Progenitor cell of endocrine pancreas (in vitro differentiated cells): ENCODE measurements at regions not wholly inside any gene's neighbourhood (a gene's known extent, or its start where the extent isn't known, plus 50 kb on each side); places are given as distances from the start of the nearest gene placed in this dataset.

Experiments
- DNase-seq: peaks from one replicate; pipeline ENCODE4 v3.0.0; 2021; ENCODE audit warnings: low spot score; ENCODE audit not compliant: unreplicated experiment
- H3K27ac Mint-ChIP-seq: 2 replicates; pipeline ENCODE4 v1.8.0; 2021; ENCODE audit warnings: mild to moderate bottlenecking, moderate library complexity, mixed read lengths
- H3K27me3 Mint-ChIP-seq: 2 replicates; pipeline ENCODE4 v1.8.0; 2021; ENCODE audit warnings: mixed read lengths
- H3K36me3 Mint-ChIP-seq: 2 replicates; pipeline ENCODE4 v1.8.0; 2022; ENCODE audit warnings: mixed read lengths; ENCODE audit not compliant: insufficient read depth
- H3K4me1 Mint-ChIP-seq: 2 replicates; pipeline ENCODE4 v1.8.0; 2021; ENCODE audit warnings: low read depth, mixed read lengths
- H3K4me3 Mint-ChIP-seq: 2 replicates; pipeline ENCODE4 v1.8.0; 2021; ENCODE audit warnings: low read depth, mild to moderate bottlenecking, moderate library complexity, mixed read lengths
- H3K9me3 Mint-ChIP-seq: 2 replicates; pipeline ENCODE4 v1.8.0; 2021; ENCODE audit warnings: low read depth, mixed read lengths
- CTCF ChIP-seq: fragments of 200-600 bp; sonication (generic); IDR thresholded peaks from one replicate; pipeline ENCODE4 v1.5.0; 2021; ENCODE audit warnings: antibody characterized with exemption, mild to moderate bottlenecking; ENCODE audit not compliant: unreplicated experiment

- Mint-ChIP-seq H3K4me3 (no peak overlapping the region), H3K9me3 (no peaks in the 10 kb centered on the region), H3K27me3 (no peaks in the 10 kb centered on the region), H3K36me3 (no peaks in the 10 kb centered on the region), H3K4me1 (no peaks in the 10 kb centered on the region), H3K27ac (no peak overlapping the region)
- no peak for DNase-seq
- no peak for TF ChIP-seq CTCF
Observed at GRCh38 chr6:120686492-120686891, 647.8 kb downstream of the TBC1D32 start.

DNA sequence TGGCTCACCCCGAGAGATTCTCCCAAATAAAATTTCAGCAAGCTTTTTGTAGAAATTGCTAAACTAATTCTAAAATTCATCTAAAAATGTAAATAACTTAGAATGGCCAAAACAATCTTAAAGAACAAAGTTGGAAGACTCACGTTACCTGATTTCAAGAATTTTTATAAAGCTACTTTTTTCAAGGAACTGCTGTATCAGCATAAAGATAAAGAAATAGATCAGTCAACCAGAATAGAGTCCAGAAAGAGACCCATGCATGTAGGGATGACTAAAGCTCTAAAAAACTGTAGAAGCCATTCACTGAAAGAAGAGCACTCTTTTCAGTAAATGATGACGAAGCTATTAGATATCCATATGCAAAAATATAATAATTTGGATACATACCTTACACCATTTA lies 652.1 kb downstream of the TBC1D32 start:
- DNase-seq, result no peak
- TF ChIP-seq CTCF, result no peak
- H3K4me1 Mint-ChIP-seq, result no peaks in the 10 kb centered on the region
- H3K9me3 Mint-ChIP-seq, result no peaks in the 10 kb centered on the region
- no peaks in the 10 kb centered on the region for H3K36me3 Mint-ChIP-seq
- H3K27me3 Mint-ChIP-seq, result no peaks in the 10 kb centered on the region
- no peak overlapping the region for H3K4me3 Mint-ChIP-seq
- H3K27ac Mint-ChIP-seq, result no peak overlapping the region

DNA sequence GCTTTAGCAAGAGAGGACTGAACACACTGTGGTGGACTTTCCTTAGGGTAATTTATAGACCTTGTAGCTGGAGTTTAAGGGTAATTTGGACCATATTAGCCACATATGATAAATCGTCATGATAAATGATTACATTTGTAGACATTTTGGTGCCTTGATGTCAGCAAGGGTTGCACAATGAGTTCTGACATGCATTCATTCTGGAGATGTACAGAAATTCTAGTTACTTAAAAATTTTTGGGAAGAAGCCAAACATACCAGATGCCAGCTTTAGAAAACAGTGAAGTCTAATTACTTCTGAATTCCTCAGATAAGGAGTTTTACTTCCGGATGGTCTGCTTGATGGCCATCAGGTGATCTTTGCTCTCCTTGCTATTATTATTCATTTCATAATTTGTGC lies 653.1 kb downstream of the TBC1D32 start:
- no peaks in the 10 kb centered on the region for H3K9me3 Mint-ChIP-seq
- H3K36me3 Mint-ChIP-seq, result no peaks in the 10 kb centered on the region
- H3K27ac Mint-ChIP-seq, result no peak overlapping the region
- no peak for DNase-seq
- no peaks in the 10 kb centered on the region for H3K27me3 Mint-ChIP-seq
- no peaks in the 10 kb centered on the region for H3K4me1 Mint-ChIP-seq
- TF ChIP-seq CTCF, result no peak
- H3K4me3 Mint-ChIP-seq, result no peak overlapping the region

DNA sequence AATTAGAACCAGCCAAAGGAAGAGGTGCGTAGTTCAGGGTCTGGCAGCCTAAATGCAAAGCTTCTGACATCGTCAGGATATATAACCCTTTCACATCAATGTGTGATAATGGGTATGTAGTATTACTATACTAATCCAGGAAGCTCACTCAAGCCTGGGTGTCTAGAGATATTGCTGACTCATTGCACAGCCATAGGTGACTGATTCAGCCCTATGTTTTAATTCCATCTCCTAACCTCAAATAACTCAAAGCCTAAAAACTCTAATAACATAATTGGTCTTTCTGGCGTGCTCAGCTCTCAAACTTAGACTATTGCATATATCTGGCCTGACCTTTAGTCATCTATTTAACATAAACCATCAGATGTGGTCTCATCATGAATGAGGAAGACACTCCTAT lies 658.4 kb downstream of the TBC1D32 start:
- Mint-ChIP-seq H3K4me3 (no peak overlapping the region), H3K27ac (no peak overlapping the region), H3K4me1 (peaks cover 12% of the 10 kb centered on the region), H3K9me3 (no peaks in the 10 kb centered on the region), H3K27me3 (no peaks in the 10 kb centered on the region), H3K36me3 (no peaks in the 10 kb centered on the region)
- TF ChIP-seq CTCF, result no peak
- DNase-seq, result no peak

- Mint-ChIP-seq H3K27me3 (no peaks in the 10 kb centered on the region), H3K27ac (peak overlapping the region; percentile 63), H3K9me3 (peaks cover 16% of the 10 kb centered on the region), H3K4me3 (peak overlapping the region; percentile 6), H3K4me1 (peaks cover 19% of the 10 kb centered on the region), H3K36me3 (peaks cover 1% of the 10 kb centered on the region)
- peak; percentile 46 for TF ChIP-seq CTCF
- DNase-seq, result no peak
Observed at GRCh38 chr6:120671519-120671918, 662.8 kb downstream of the TBC1D32 start.

DNA sequence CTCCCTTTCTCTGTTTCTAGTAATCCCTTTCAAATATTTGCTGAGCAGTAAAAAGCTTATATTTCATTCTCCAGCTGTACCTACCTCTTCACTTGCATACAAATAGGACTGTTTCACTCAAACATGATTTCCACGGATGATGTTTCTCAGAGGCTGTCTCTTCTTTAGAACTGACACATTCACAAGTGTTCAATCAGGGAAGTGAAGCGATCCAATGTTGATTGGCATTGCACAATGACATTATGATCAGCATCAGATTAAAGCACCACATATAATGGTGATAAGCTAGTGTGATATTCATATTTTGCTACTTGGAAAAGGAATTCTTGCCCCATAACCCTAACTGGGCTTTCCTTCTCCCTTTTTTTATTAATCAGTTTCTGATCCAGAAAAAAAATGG lies 681.8 kb downstream of the TBC1D32 start:
- H3K4me3 Mint-ChIP-seq, result no peak overlapping the region
- no peak overlapping the region for H3K27ac Mint-ChIP-seq
- no peaks in the 10 kb centered on the region for H3K36me3 Mint-ChIP-seq
- peaks cover 10% of the 10 kb centered on the region for H3K9me3 Mint-ChIP-seq
- H3K4me1 Mint-ChIP-seq, result peaks cover 5% of the 10 kb centered on the region
- no peaks in the 10 kb centered on the region for H3K27me3 Mint-ChIP-seq
- DNase-seq, result no peak
- no peak for TF ChIP-seq CTCF
